K562 (cell line): ENCODE measurements at regions not wholly inside any gene's neighbourhood (a gene's known extent, or its start where the extent isn't known, plus 50 kb on each side); places are given as distances from the start of the nearest gene placed in this dataset.
"Not testable (repeated sequence)": the region's sequence is repeated elsewhere in the genome, so short reads cannot be mapped to it uniquely, and the experiment has no call there.

ENCODE experiments used
- FOXM1 ChIP-seq, 2 experiments: fragments of 450-650 bp in 1 of 2; sonication (generic) in 1 of 2; formaldehyde crosslinking in 1 of 2; IDR thresholded peaks; 2 replicates each; pipeline versions ENCODE4 v1.6.1 to v1.9.0; 2017 to 2022; ENCODE audit warnings: low read depth in 2 of 2, mild to moderate bottlenecking in 2 of 2, missing genetic modification reagents in 1 of 2, moderate library complexity in 1 of 2
- MNT ChIP-seq, 2 experiments: fragments of 450-650 bp; conservative IDR thresholded peaks; 2 replicates each; pipeline ENCODE4 v1.6.1; 2017; ENCODE audit warnings: mild to moderate bottlenecking in 2 of 2, moderate library complexity in 2 of 2
- RBFOX2 ChIP-seq: fragments of 200-400 bp; formaldehyde crosslinking; IDR thresholded peaks from 2 replicates; pipeline ENCODE4 v1.6.1; 2017; ENCODE audit warnings: low read depth, mild to moderate bottlenecking, low read length, moderate library complexity
- SAP30 ChIP-seq: fragments of 200-600 bp; sonication (generic); IDR thresholded peaks from 2 replicates; pipeline ENCODE4 v1.6.1; 2012; ENCODE audit warnings: borderline replicate concordance, low read depth, mild to moderate bottlenecking, moderate library complexity, low read length, control low read depth, inconsistent platforms; ENCODE audit not compliant: insufficient read depth, poor library complexity, severe bottlenecking
- ZBTB7A ChIP-seq: IDR thresholded peaks from 2 replicates; pipeline ENCODE4 v1.6.1; 2011; ENCODE audit warnings: low read depth, mild to moderate bottlenecking, low read length, moderate library complexity, borderline replicate concordance; ENCODE audit not compliant: control insufficient read depth
- ZFX ChIP-seq: sonication (generic); formaldehyde crosslinking; IDR thresholded peaks from 2 replicates; pipeline ENCODE4 v1.8.0; 2022; ENCODE audit warnings: mild to moderate bottlenecking, missing genetic modification reagents, moderate library complexity
- TF ChIP-seq, protein P1 (sequence below), 2 experiments: fragments of 450-650 bp in 1 of 2; sonication (generic) in 1 of 2; formaldehyde crosslinking in 1 of 2; IDR thresholded peaks in 1 of 2; conservative IDR thresholded peaks in 1 of 2; 2 replicates each; pipeline versions ENCODE4 v1.6.1 to v1.8.1; 2016 to 2023; ENCODE audit warnings: mild to moderate bottlenecking in 2 of 2, moderate library complexity in 2 of 2, inconsistent platforms in 1 of 2, missing genetic modification reagents in 1 of 2
- TF ChIP-seq, protein P2 (sequence below): fragments of 450-650 bp; IDR thresholded peaks from 2 replicates; pipeline ENCODE4 v1.6.1; 2016; ENCODE audit warnings: mild to moderate bottlenecking, moderate library complexity

DNA sequence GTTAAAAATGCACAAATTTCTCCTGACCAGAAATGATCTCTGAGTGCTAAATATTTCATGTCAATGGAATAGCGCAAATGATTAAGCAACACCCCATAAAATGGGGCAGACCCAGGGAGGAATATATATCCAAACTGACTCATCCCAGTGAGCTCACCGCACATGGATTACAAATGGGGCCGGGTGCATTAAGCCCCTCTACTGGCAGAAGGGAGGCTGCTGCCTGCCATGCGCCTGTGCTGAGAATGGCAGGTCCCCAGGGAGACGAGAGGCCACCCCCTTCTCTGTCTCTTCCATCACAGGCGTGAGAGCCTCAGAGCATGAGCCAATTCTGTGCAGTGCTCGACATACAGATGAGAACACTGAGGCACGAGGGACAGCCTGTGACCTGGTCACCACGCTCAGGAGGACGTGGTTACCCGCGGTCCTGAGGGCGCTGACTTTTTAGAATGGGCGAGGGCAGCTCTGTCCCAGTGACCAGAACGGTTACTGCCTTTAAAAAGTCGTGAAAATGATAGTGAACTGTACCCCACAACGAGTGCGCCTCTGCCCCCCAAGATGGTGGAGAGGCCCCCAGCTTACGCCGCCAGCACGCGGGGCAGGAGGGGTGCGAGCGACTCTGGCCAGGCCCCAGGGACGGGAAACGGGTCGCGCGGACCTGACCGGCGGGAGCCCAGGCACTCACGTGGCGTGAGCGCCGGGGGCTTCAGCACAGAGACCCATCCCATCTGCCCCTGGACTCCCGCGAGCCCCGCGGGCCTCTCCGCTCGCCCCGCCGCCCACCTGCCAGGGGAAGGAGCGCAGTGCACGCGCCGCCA is 130.2 kb upstream of the ALDH3B2 start (continued):
- TF ChIP-seq MNT (conservative IDR thresholded peaks at IDR 0.05) = peak in 1 of 2 experiments; percentile 47; a peak in 1 of 4 replicates
- TF ChIP-seq SAP30 = peak; percentile 63
- TF ChIP-seq FOXM1 (IDR thresholded peaks at IDR 0.05; ENCODE audit: low read depth) = not testable (repeated sequence)
- TF ChIP-seq FOXM1 (CRISPR knock-in tag; IDR thresholded peaks at IDR 0.05; ENCODE audit: low read depth) = 0 out of 2 replicates have a peak, but pooled peaks have one; percentile 23
- TF ChIP-seq, protein P1, sequence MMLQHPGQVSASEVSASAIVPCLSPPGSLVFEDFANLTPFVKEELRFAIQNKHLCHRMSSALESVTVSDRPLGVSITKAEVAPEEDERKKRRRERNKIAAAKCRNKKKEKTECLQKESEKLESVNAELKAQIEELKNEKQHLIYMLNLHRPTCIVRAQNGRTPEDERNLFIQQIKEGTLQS (IDR thresholded peaks at IDR 0.05) = peak; percentile 75
- TF ChIP-seq, protein P1 (CRISPR knock-in tag; conservative IDR thresholded peaks at IDR 0.05) = not testable (repeated sequence)
- 0 out of 2 replicates have a peak, but pooled peaks have one; percentile 21 for TF ChIP-seq ZBTB7A
- TF ChIP-seq RBFOX2 = peak; percentile 81
- TF ChIP-seq, protein P2, sequence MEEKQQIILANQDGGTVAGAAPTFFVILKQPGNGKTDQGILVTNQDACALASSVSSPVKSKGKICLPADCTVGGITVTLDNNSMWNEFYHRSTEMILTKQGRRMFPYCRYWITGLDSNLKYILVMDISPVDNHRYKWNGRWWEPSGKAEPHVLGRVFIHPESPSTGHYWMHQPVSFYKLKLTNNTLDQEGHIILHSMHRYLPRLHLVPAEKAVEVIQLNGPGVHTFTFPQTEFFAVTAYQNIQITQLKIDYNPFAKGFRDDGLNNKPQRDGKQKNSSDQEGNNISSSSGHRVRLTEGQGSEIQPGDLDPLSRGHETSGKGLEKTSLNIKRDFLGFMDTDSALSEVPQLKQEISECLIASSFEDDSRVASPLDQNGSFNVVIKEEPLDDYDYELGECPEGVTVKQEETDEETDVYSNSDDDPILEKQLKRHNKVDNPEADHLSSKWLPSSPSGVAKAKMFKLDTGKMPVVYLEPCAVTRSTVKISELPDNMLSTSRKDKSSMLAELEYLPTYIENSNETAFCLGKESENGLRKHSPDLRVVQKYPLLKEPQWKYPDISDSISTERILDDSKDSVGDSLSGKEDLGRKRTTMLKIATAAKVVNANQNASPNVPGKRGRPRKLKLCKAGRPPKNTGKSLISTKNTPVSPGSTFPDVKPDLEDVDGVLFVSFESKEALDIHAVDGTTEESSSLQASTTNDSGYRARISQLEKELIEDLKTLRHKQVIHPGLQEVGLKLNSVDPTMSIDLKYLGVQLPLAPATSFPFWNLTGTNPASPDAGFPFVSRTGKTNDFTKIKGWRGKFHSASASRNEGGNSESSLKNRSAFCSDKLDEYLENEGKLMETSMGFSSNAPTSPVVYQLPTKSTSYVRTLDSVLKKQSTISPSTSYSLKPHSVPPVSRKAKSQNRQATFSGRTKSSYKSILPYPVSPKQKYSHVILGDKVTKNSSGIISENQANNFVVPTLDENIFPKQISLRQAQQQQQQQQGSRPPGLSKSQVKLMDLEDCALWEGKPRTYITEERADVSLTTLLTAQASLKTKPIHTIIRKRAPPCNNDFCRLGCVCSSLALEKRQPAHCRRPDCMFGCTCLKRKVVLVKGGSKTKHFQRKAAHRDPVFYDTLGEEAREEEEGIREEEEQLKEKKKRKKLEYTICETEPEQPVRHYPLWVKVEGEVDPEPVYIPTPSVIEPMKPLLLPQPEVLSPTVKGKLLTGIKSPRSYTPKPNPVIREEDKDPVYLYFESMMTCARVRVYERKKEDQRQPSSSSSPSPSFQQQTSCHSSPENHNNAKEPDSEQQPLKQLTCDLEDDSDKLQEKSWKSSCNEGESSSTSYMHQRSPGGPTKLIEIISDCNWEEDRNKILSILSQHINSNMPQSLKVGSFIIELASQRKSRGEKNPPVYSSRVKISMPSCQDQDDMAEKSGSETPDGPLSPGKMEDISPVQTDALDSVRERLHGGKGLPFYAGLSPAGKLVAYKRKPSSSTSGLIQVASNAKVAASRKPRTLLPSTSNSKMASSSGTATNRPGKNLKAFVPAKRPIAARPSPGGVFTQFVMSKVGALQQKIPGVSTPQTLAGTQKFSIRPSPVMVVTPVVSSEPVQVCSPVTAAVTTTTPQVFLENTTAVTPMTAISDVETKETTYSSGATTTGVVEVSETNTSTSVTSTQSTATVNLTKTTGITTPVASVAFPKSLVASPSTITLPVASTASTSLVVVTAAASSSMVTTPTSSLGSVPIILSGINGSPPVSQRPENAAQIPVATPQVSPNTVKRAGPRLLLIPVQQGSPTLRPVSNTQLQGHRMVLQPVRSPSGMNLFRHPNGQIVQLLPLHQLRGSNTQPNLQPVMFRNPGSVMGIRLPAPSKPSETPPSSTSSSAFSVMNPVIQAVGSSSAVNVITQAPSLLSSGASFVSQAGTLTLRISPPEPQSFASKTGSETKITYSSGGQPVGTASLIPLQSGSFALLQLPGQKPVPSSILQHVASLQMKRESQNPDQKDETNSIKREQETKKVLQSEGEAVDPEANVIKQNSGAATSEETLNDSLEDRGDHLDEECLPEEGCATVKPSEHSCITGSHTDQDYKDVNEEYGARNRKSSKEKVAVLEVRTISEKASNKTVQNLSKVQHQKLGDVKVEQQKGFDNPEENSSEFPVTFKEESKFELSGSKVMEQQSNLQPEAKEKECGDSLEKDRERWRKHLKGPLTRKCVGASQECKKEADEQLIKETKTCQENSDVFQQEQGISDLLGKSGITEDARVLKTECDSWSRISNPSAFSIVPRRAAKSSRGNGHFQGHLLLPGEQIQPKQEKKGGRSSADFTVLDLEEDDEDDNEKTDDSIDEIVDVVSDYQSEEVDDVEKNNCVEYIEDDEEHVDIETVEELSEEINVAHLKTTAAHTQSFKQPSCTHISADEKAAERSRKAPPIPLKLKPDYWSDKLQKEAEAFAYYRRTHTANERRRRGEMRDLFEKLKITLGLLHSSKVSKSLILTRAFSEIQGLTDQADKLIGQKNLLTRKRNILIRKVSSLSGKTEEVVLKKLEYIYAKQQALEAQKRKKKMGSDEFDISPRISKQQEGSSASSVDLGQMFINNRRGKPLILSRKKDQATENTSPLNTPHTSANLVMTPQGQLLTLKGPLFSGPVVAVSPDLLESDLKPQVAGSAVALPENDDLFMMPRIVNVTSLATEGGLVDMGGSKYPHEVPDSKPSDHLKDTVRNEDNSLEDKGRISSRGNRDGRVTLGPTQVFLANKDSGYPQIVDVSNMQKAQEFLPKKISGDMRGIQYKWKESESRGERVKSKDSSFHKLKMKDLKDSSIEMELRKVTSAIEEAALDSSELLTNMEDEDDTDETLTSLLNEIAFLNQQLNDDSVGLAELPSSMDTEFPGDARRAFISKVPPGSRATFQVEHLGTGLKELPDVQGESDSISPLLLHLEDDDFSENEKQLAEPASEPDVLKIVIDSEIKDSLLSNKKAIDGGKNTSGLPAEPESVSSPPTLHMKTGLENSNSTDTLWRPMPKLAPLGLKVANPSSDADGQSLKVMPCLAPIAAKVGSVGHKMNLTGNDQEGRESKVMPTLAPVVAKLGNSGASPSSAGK = peak; percentile 49; the same call in 1 of the 2 replicates
- peak; percentile 53 for TF ChIP-seq ZFX (CRISPR knock-in tag)
